AG20443 (cell line): ENCODE measurements at regions not wholly inside any gene's neighbourhood (a gene's known extent, or its start where the extent isn't known, plus 50 kb on each side); places are given as distances from the start of the nearest gene placed in this dataset.
"Not testable (repeated sequence)": the region's sequence is repeated elsewhere in the genome, so short reads cannot be mapped to it uniquely, and the experiment has no call there.

Experiments
- DNase-seq: peaks from one replicate; pipeline ENCODE4 v3.0.0; 2012; ENCODE audit warnings: low spot score, mixed read lengths

GRCh38 chr2:22110244-22110651 is 986.5 kb downstream of the TDRD15 start:
- no peak for DNase-seq

GRCh38 chr2:22124003-22124402 is 1000.2 kb downstream of the TDRD15 start:
- DNase-seq: no peak

GRCh38 chr2:22126106-22126505 is 1002.3 kb downstream of the TDRD15 start:
- DNase-seq: no peak

- DNase-seq: no peak
Measured at GRCh38 chr2:22126978-22127377, 1003.2 kb downstream of the TDRD15 start.

- no peak for DNase-seq
Measured at GRCh38 chr2:22134421-22134820, 1010.7 kb downstream of the TDRD15 start.

GRCh38 chr2:22136446-22136845 is 1012.7 kb downstream of the TDRD15 start:
- DNase-seq: no peak

- DNase-seq: no peak
Measured at GRCh38 chr2:22143840-22144239, 1020.1 kb downstream of the TDRD15 start.

- DNase-seq: no peak
Measured at GRCh38 chr2:22153931-22154613, 1030.3 kb downstream of the TDRD15 start.

GRCh38 chr2:22156661-22157060 is 1032.9 kb downstream of the TDRD15 start:
- not testable (repeated sequence) for DNase-seq

GRCh38 chr2:22167256-22167655 is 1043.5 kb downstream of the TDRD15 start:
- no peak for DNase-seq

- no peak for DNase-seq
Measured at GRCh38 chr2:22175003-22175402, 1051.2 kb downstream of the TDRD15 start.

GRCh38 chr2:22185251-22185650 is 1061.5 kb downstream of the TDRD15 start:
- DNase-seq: no peak

- not testable (repeated sequence) for DNase-seq
Measured at GRCh38 chr2:22186261-22186828, 1062.6 kb downstream of the TDRD15 start.

GRCh38 chr2:22189893-22190480 is 1066.2 kb downstream of the TDRD15 start:
- DNase-seq: no peak

GRCh38 chr2:22194218-22194617 is 1070.5 kb downstream of the TDRD15 start:
- no peak for DNase-seq

GRCh38 chr2:22196806-22197205 is 1073.0 kb downstream of the TDRD15 start:
- no peak for DNase-seq

GRCh38 chr2:22198381-22199283 is 1074.9 kb downstream of the TDRD15 start:
- DNase-seq: no peak

GRCh38 chr2:22199994-22200393 is 1076.2 kb downstream of the TDRD15 start:
- no peak for DNase-seq

- no peak for DNase-seq
Measured at GRCh38 chr2:22209545-22209944, 1085.8 kb downstream of the TDRD15 start.

GRCh38 chr2:22213237-22213636 is 1089.5 kb downstream of the TDRD15 start:
- DNase-seq: no peak

GRCh38 chr2:22215517-22215916 is 1091.7 kb downstream of the TDRD15 start:
- DNase-seq: no peak

- DNase-seq: no peak
Measured at GRCh38 chr2:22217881-22218280, 1094.1 kb downstream of the TDRD15 start.

- DNase-seq: no peak
Measured at GRCh38 chr2:22221006-22221405, 1097.2 kb downstream of the TDRD15 start.
